ENCODE measurements at regions not wholly inside any gene's neighbourhood (a gene's known extent, or its start where the extent isn't known, plus 50 kb on each side); places are given as distances from the start of the nearest gene placed in this dataset.

GRCh38 chr15:93671387-93671943, 559.9 kb upstream of the MCTP2 start:
- TF ChIP-seq BCLAF1 (IDR thresholded peaks at IDR 0.05) (no peak), EGR1 (IDR thresholded peaks at IDR 0.05; ENCODE audit: borderline replicate concordance in 1 of 2, low read depth in 2 of 2, low read length in 2 of 2) (no peak), ZZZ3 (IDR thresholded peaks at IDR 0.05; ENCODE audit: control insufficient read depth, insufficient read length, low read depth) (no peak), CTCF (IDR thresholded peaks at IDR 0.05 in 2 of 3, conservative IDR thresholded peaks at IDR 0.05 in 1 of 3; ENCODE audit: control insufficient read depth in 2 of 3, extremely low read depth in 1 of 3, insufficient read depth in 1 of 3, low read depth in 3 of 3, low read length in 3 of 3) (no peak), JUND (IDR thresholded peaks at IDR 0.05; ENCODE audit: low read depth, low read length) (no peak), GABPA (IDR thresholded peaks at IDR 0.05; ENCODE audit: low read depth) (no peak), MAX (IDR thresholded peaks at IDR 0.05; ENCODE audit: low read depth, low read length) (no peak), EZH2 (IDR thresholded peaks at IDR 0.05; ENCODE audit: borderline replicate concordance, control insufficient read depth, low read depth, low read length) (no peak), RCOR1 (conservative IDR thresholded peaks at IDR 0.05; ENCODE audit: low read depth, low read length) (no peak), TCF7 (IDR thresholded peaks at IDR 0.05; ENCODE audit: borderline replicate concordance) (no peak), ZBED1 (IDR thresholded peaks at IDR 0.05; ENCODE audit: borderline replicate concordance) (no peak)
- TF ChIP-seq, protein P1, sequence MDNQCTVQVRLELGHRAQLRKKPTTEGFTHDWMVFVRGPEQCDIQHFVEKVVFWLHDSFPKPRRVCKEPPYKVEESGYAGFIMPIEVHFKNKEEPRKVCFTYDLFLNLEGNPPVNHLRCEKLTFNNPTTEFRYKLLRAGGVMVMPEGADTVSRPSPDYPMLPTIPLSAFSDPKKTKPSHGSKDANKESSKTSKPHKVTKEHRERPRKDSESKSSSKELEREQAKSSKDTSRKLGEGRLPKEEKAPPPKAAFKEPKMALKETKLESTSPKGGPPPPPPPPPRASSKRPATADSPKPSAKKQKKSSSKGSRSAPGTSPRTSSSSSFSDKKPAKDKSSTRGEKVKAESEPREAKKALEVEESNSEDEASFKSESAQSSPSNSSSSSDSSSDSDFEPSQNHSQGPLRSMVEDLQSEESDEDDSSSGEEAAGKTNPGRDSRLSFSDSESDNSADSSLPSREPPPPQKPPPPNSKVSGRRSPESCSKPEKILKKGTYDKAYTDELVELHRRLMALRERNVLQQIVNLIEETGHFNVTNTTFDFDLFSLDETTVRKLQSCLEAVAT (IDR thresholded peaks at IDR 0.05) = no peak

Measured in GM12878 (cell line).